ENCODE measurements at regions not wholly inside any gene's neighbourhood (a gene's known extent, or its start where the extent isn't known, plus 50 kb on each side); places are given as distances from the start of the nearest gene placed in this dataset.

- no peak for TF ChIP-seq SP1 (IDR thresholded peaks at IDR 0.05)
- no peak for TF ChIP-seq HDGF (IDR thresholded peaks at IDR 0.05; ENCODE audit: borderline replicate concordance)
- TF ChIP-seq SUZ12 (IDR thresholded peaks at IDR 0.05), result no peak
- no peak for TF ChIP-seq FOXM1 (IDR thresholded peaks at IDR 0.05; ENCODE audit: borderline replicate concordance)
- no peak for TF ChIP-seq FOXK2 (IDR thresholded peaks at IDR 0.05)
- no peak for TF ChIP-seq BHLHE40 (IDR thresholded peaks at IDR 0.05; ENCODE audit: borderline replicate concordance)
These were observed 225.7 kb upstream of the AJAP1 start for GRCh38 chr1:4428711-4429110.
